Type B pancreatic cell (in vitro differentiated cells): ENCODE measurements at regions not wholly inside any gene's neighbourhood (a gene's known extent, or its start where the extent isn't known, plus 50 kb on each side); places are given as distances from the start of the nearest gene placed in this dataset.
"Not testable (repeated sequence)": the region's sequence is repeated elsewhere in the genome, so short reads cannot be mapped to it uniquely, and the experiment has no call there.

Source experiments
- DNase-seq: peaks from one replicate; pipeline ENCODE4 v3.0.0; 2021; ENCODE audit warnings: mixed read lengths; ENCODE audit not compliant: unreplicated experiment; ENCODE audit errors: extremely low spot score
- H3K27ac Mint-ChIP-seq: 2 replicates; pipeline ENCODE4 v1.8.0; 2021; ENCODE audit warnings: mild to moderate bottlenecking, mixed read lengths
- H3K27me3 Mint-ChIP-seq: 2 replicates; pipeline ENCODE4 v1.8.0; 2021; ENCODE audit warnings: mixed read lengths
- H3K36me3 Mint-ChIP-seq: 2 replicates; pipeline ENCODE4 v1.8.0; 2021; ENCODE audit warnings: mixed read lengths
- H3K4me1 Mint-ChIP-seq: one replicate; pipeline ENCODE4 v1.8.0; 2021; ENCODE audit warnings: mixed read lengths; ENCODE audit not compliant: unreplicated experiment
- H3K4me3 Mint-ChIP-seq: 2 replicates; pipeline ENCODE4 v1.8.0; 2021; ENCODE audit warnings: mild to moderate bottlenecking, mixed read lengths
- H3K9me3 Mint-ChIP-seq: 2 replicates; pipeline ENCODE4 v1.8.0; 2021; ENCODE audit warnings: mixed read lengths
- CTCF ChIP-seq: fragments of 200-600 bp; sonication (generic); conservative IDR thresholded peaks from 2 replicates; pipeline ENCODE4 v1.5.0; 2021; ENCODE audit warnings: antibody characterized with exemption, mild to moderate bottlenecking

DNA sequence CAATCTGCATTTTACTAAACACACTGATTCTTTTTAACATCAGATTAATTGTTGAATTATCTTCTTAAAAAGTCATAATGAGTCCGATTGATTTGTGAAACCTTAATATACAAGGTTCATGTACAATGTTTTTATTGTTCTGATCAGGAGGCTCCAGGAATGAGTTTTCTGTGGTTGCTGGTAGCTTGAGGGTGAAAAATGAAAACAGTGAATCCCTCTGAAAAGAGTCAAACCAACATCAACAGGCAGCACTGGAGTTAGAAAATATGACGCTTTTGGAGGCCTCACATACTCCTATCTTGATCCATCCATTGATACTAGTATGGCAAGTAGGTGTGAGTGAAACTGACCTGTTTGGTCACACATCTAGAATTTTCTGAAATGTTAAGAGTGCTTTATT is 216.3 kb upstream of the ETAA1 start:
- H3K36me3 Mint-ChIP-seq, result peaks cover 4% of the 10 kb centered on the region
- H3K9me3 Mint-ChIP-seq, result peaks cover 7% of the 10 kb centered on the region
- H3K27me3 Mint-ChIP-seq, result peaks cover 7% of the 10 kb centered on the region
- no peaks in the 10 kb centered on the region for H3K4me1 Mint-ChIP-seq
- no peak overlapping the region for H3K4me3 Mint-ChIP-seq
- no peak for TF ChIP-seq CTCF
- DNase-seq, result no peak
- H3K27ac Mint-ChIP-seq, result no peak overlapping the region

DNA sequence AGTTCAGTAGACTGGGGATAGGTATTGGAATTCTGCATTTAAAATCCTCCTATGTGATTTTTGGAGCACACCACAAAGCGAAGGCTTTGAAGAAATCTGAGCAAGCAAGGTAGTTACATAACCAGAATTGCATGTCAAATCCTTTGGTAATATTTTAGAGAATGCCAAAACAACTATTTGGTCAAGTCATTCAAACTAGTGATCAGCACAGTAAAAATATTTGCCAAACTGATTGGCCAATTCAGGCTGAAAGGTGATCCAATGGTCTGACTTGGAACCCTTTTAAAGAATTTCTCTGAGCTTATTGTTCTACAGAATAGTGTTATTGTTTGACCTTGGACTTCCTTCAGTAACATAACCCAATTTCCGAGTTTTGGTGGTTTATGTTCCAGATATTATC is 214.2 kb upstream of the ETAA1 start:
- peaks cover 7% of the 10 kb centered on the region for H3K27me3 Mint-ChIP-seq
- no peak overlapping the region for H3K4me3 Mint-ChIP-seq
- H3K4me1 Mint-ChIP-seq, result no peaks in the 10 kb centered on the region
- no peak for DNase-seq
- no peaks in the 10 kb centered on the region for H3K36me3 Mint-ChIP-seq
- H3K9me3 Mint-ChIP-seq, result peaks cover 7% of the 10 kb centered on the region
- no peak overlapping the region for H3K27ac Mint-ChIP-seq
- TF ChIP-seq CTCF, result no peak

GRCh38 chr2:67186326-67186725 is 210.8 kb upstream of the ETAA1 start:
- no peak overlapping the region for H3K27ac Mint-ChIP-seq
- H3K4me1 Mint-ChIP-seq, result peaks cover 5% of the 10 kb centered on the region

GRCh38 chr2:67186871-67187270 is 210.3 kb upstream of the ETAA1 start:
- H3K36me3 Mint-ChIP-seq, result no peaks in the 10 kb centered on the region
- peaks cover 7% of the 10 kb centered on the region for H3K9me3 Mint-ChIP-seq
- no peak for DNase-seq
- H3K27ac Mint-ChIP-seq, result no peak overlapping the region
- H3K4me1 Mint-ChIP-seq, result peaks cover 5% of the 10 kb centered on the region
- H3K4me3 Mint-ChIP-seq, result no peak overlapping the region
- no peak for TF ChIP-seq CTCF
- H3K27me3 Mint-ChIP-seq, result peaks cover 10% of the 10 kb centered on the region

More at GRCh38 chr2:67186326-67186725, 210.8 kb upstream of the ETAA1 start:
- Mint-ChIP-seq H3K9me3 (peaks cover 7% of the 10 kb centered on the region), H3K4me3 (no peak overlapping the region), H3K27me3 (peaks cover 10% of the 10 kb centered on the region), H3K36me3 (no peaks in the 10 kb centered on the region)
- no peak for TF ChIP-seq CTCF
- DNase-seq, result no peak

- H3K4me1 Mint-ChIP-seq, H3K27me3 Mint-ChIP-seq, DNase-seq, H3K27ac Mint-ChIP-seq, H3K4me3 Mint-ChIP-seq, H3K36me3 Mint-ChIP-seq: not testable (repeated sequence)
- H3K9me3 Mint-ChIP-seq, result peaks cover 14% of the 10 kb centered on the region
These were observed 201.8 kb upstream of the ETAA1 start for GRCh38 chr2:67195327-67195726.

- H3K4me3 Mint-ChIP-seq, result no peak overlapping the region
- H3K27ac Mint-ChIP-seq, result no peak overlapping the region
- DNase-seq, result no peak
- H3K9me3 Mint-ChIP-seq, result peaks cover 13% of the 10 kb centered on the region
- H3K4me1 Mint-ChIP-seq, result peaks cover 10% of the 10 kb centered on the region
- H3K27me3 Mint-ChIP-seq, result peaks cover 13% of the 10 kb centered on the region
- peaks cover 6% of the 10 kb centered on the region for H3K36me3 Mint-ChIP-seq
- TF ChIP-seq CTCF, result no peak
These were observed 195.6 kb upstream of the ETAA1 start for GRCh38 chr2:67201521-67201920.
